ENCODE measurements at regions not wholly inside any gene's neighbourhood (a gene's known extent, or its start where the extent isn't known, plus 50 kb on each side); places are given as distances from the start of the nearest gene placed in this dataset.

DNA sequence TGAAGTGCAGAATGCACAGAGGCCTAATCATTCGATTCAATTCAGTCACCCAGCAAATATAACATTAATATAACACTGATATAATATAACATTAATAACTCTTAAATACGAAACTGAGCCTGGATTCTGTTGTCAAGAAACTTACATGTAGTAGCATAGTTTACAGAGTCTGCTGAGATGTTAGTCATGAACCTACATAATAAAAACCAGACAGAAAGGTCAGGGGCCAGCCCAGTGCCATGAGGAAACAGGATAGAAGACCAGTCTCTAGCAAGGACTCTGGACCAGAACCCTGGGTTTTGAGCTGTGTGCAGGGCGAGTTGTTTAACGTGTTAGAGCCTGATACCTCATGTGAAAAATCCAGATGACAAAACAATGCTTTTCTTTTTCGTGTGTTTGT lies 234.7 kb downstream of the NR2F1-AS1 start:
- intact Hi-C loops (cut with DNase I): no loop called here
- FAIRE-seq: no peak
- H3K4me1 ChIP-seq (ENCODE audit: control insufficient read depth in 2 of 3, insufficient read depth in 2 of 3, low read depth in 1 of 3, low read length in 3 of 3): peaks cover 0 to 7% (median 4%) of the 10 kb centered on the region in 3 donors
- no peak overlapping the region for H3K27ac ChIP-seq (ENCODE audit: low read depth in 2 of 2, low read length in 2 of 2)
- no peaks in the 10 kb centered on the region for H3K36me3 ChIP-seq (ENCODE audit: control insufficient read depth in 2 of 3, insufficient read depth in 3 of 3, low read length in 3 of 3)
- no peak overlapping the region for H3K9ac ChIP-seq (ENCODE audit: low read length in 3 of 3)
- TF ChIP-seq, protein P1, sequence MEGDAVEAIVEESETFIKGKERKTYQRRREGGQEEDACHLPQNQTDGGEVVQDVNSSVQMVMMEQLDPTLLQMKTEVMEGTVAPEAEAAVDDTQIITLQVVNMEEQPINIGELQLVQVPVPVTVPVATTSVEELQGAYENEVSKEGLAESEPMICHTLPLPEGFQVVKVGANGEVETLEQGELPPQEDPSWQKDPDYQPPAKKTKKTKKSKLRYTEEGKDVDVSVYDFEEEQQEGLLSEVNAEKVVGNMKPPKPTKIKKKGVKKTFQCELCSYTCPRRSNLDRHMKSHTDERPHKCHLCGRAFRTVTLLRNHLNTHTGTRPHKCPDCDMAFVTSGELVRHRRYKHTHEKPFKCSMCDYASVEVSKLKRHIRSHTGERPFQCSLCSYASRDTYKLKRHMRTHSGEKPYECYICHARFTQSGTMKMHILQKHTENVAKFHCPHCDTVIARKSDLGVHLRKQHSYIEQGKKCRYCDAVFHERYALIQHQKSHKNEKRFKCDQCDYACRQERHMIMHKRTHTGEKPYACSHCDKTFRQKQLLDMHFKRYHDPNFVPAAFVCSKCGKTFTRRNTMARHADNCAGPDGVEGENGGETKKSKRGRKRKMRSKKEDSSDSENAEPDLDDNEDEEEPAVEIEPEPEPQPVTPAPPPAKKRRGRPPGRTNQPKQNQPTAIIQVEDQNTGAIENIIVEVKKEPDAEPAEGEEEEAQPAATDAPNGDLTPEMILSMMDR (IDR thresholded peaks at IDR 0.05; ENCODE audit: borderline replicate concordance, extremely low read depth, insufficient read depth): no peak
- H3K9me3 ChIP-seq (ENCODE audit: control insufficient read depth in 2 of 3, insufficient read depth in 1 of 3, low read length in 3 of 3): no peaks in the 10 kb centered on the region
- H3K4me3 ChIP-seq (ENCODE audit: low read length in 3 of 3): no peak overlapping the region
- H3K27me3 ChIP-seq (ENCODE audit: control insufficient read depth, insufficient read depth, low read length): no peaks in the 10 kb centered on the region
- no peak for DNase-seq

DNA sequence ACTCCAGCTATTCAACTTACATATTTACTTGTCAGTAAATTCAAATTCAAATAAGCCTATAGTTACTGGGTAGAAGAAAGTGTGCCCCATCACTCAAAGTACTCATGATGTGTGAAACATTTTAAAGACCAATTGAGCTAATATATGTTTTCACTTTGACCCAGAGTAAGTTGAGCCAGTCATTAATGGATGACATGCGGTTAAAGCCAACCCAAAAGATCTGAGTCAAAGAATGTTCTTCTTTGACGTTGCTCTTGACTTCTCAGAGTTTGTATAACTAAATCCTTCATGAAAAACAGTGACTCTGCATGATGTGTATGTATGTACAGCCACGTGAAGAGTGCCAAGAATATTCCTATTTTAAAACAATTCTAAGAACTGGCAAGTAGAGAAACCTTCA lies 237.4 kb downstream of the NR2F1-AS1 start:
- intact Hi-C loops (cut with DNase I): no loop called here
- TF ChIP-seq, protein P1 (IDR thresholded peaks at IDR 0.05; ENCODE audit: borderline replicate concordance, extremely low read depth, insufficient read depth): no peak
- Histone ChIP-seq H3K9me3 (ENCODE audit: control insufficient read depth in 2 of 3, insufficient read depth in 1 of 3, low read length in 3 of 3) (no peaks in the 10 kb centered on the region), H3K27me3 (ENCODE audit: control insufficient read depth, insufficient read depth, low read length) (no peaks in the 10 kb centered on the region), H3K9ac (ENCODE audit: low read length in 3 of 3) (no peak overlapping the region), H3K4me3 (ENCODE audit: low read length in 3 of 3) (no peak overlapping the region), H3K36me3 (ENCODE audit: control insufficient read depth in 2 of 3, insufficient read depth in 3 of 3, low read length in 3 of 3) (no peaks in the 10 kb centered on the region), H3K27ac (ENCODE audit: low read depth in 2 of 2, low read length in 2 of 2) (no peak overlapping the region), H3K4me1 (ENCODE audit: control insufficient read depth in 2 of 3, insufficient read depth in 2 of 3, low read depth in 1 of 3, low read length in 3 of 3) (peaks cover 0 to 5% (median 4%) of the 10 kb centered on the region in 3 donors)
- DNase-seq (peak in 2 of 5 donors; percentile 35 to 37), FAIRE-seq (no peak)

- H3K4me3 ChIP-seq (ENCODE audit: low read length in 3 of 3): no peak overlapping the region
- H3K27me3 ChIP-seq (ENCODE audit: control insufficient read depth, insufficient read depth, low read length): no peaks in the 10 kb centered on the region
- H3K4me1 ChIP-seq (ENCODE audit: control insufficient read depth in 2 of 3, insufficient read depth in 2 of 3, low read depth in 1 of 3, low read length in 3 of 3): peaks cover 0 to 4% (median 4%) of the 10 kb centered on the region in 3 donors
- TF ChIP-seq, protein P1 (IDR thresholded peaks at IDR 0.05; ENCODE audit: borderline replicate concordance, extremely low read depth, insufficient read depth): no peak
- H3K27ac ChIP-seq (ENCODE audit: low read depth in 2 of 2, low read length in 2 of 2): no peak overlapping the region
- intact Hi-C loops (cut with DNase I): no loop called here
- no peaks in the 10 kb centered on the region for H3K36me3 ChIP-seq (ENCODE audit: control insufficient read depth in 2 of 3, insufficient read depth in 3 of 3, low read length in 3 of 3)
- no peak overlapping the region for H3K9ac ChIP-seq (ENCODE audit: low read length in 3 of 3)
- H3K9me3 ChIP-seq (ENCODE audit: control insufficient read depth in 2 of 3, insufficient read depth in 1 of 3, low read length in 3 of 3): no peaks in the 10 kb centered on the region
- FAIRE-seq: no peak
- DNase-seq: peak in 2 of 5 donors; percentile 30 to 33
Measured at GRCh38 chr5:93342563-93343061, 238.4 kb downstream of the NR2F1-AS1 start.

DNA sequence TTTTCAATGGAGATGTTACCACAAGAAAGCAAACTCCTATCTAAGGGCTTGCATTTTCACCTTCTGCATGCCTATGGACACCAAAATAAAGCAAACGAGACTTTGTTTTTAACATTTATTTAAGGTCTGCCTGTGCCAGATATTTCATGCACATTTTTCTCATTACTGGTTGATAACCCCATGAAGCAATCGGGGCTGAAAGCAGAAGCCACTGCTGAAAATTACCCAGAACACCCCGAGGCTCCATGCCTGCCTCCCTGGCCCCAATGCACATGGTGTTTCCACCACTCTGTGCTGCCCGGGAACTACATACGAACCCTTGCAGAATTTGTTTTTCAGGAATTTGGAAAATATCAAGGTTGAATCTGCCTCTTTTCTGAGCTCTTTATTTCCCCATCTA lies 240.1 kb downstream of the NR2F1-AS1 start:
- Histone ChIP-seq H3K4me3 (ENCODE audit: low read length in 3 of 3) (no peak overlapping the region), H3K27ac (ENCODE audit: low read depth in 2 of 2, low read length in 2 of 2) (no peak overlapping the region), H3K9ac (ENCODE audit: low read length in 3 of 3) (no peak overlapping the region), H3K27me3 (ENCODE audit: control insufficient read depth, insufficient read depth, low read length) (no peaks in the 10 kb centered on the region), H3K4me1 (ENCODE audit: control insufficient read depth in 2 of 3, insufficient read depth in 2 of 3, low read depth in 1 of 3, low read length in 3 of 3) (peaks cover 0 to 4% (median 4%) of the 10 kb centered on the region in 3 donors), H3K36me3 (ENCODE audit: control insufficient read depth in 2 of 3, insufficient read depth in 3 of 3, low read length in 3 of 3) (no peaks in the 10 kb centered on the region), H3K9me3 (ENCODE audit: control insufficient read depth in 2 of 3, insufficient read depth in 1 of 3, low read length in 3 of 3) (no peaks in the 10 kb centered on the region)
- TF ChIP-seq, protein P1 (IDR thresholded peaks at IDR 0.05; ENCODE audit: borderline replicate concordance, extremely low read depth, insufficient read depth): no peak
- FAIRE-seq (no peak), DNase-seq (no peak)
- intact Hi-C loops (cut with DNase I): no loop called here
